Tibial nerve (tissue), 4 donors: ENCODE measurements at regions not wholly inside any gene's neighbourhood (a gene's known extent, or its start where the extent isn't known, plus 50 kb on each side); places are given as distances from the start of the nearest gene placed in this dataset.

Source experiments
- EP300 ChIP-seq, 2 donors: sonication (generic); formaldehyde crosslinking; IDR thresholded peaks; one replicate each; pipeline ENCODE4 v1.6.1; 2017; ENCODE audit warnings: antibody characterized with exemption in 2 of 2, mild to moderate bottlenecking in 1 of 2
- TF ChIP-seq, protein P1 (sequence below), 5 experiments: fragments of 200-600 bp in 3 of 5; fragments of 450-650 bp in 2 of 5; sonication (generic) in 3 of 5; IDR thresholded peaks; one replicate each; pipeline ENCODE4 v1.5.1; 2016 to 2019; ENCODE audit warnings: antibody characterized with exemption in 5 of 5, mild to moderate bottlenecking in 3 of 5, moderate library complexity in 2 of 5

DNA sequence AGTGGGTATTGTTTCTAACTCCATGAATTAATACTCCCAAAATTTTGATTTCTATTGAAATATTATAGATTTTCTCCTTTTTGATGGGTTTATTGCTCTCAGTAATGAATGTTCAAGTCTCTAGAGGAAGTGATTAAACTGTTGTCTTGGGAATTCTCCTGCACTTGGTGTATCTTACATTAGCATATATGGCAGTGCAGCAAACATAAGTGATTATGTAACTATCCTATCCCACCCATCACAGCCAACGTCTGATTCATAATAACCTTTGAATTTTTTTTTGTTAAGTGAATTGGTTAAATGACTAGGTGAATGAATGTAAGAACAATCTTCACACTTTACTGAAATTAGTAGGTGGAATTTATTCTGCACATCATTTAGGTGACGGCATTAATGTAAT is 483.7 kb downstream of the TAF11L14 start:
- TF ChIP-seq, protein P1, sequence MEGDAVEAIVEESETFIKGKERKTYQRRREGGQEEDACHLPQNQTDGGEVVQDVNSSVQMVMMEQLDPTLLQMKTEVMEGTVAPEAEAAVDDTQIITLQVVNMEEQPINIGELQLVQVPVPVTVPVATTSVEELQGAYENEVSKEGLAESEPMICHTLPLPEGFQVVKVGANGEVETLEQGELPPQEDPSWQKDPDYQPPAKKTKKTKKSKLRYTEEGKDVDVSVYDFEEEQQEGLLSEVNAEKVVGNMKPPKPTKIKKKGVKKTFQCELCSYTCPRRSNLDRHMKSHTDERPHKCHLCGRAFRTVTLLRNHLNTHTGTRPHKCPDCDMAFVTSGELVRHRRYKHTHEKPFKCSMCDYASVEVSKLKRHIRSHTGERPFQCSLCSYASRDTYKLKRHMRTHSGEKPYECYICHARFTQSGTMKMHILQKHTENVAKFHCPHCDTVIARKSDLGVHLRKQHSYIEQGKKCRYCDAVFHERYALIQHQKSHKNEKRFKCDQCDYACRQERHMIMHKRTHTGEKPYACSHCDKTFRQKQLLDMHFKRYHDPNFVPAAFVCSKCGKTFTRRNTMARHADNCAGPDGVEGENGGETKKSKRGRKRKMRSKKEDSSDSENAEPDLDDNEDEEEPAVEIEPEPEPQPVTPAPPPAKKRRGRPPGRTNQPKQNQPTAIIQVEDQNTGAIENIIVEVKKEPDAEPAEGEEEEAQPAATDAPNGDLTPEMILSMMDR (IDR thresholded peaks at IDR 0.05): no peak
- TF ChIP-seq EP300 (IDR thresholded peaks at IDR 0.05): no peak
